AG09309 (cell line): ENCODE measurements at regions not wholly inside any gene's neighbourhood (a gene's known extent, or its start where the extent isn't known, plus 50 kb on each side); places are given as distances from the start of the nearest gene placed in this dataset.

ENCODE experiments used
- DNase-seq: peaks from one replicate; pipeline ENCODE4 v3.0.0-alpha.2; 2010; ENCODE audit warnings: low read depth
- H3K4me3 ChIP-seq: 2 replicates; pipeline ENCODE4 v1.5.1; 2011; ENCODE audit warnings: mild to moderate bottlenecking, low read depth, low read length, moderate library complexity; ENCODE audit not compliant: control insufficient read depth
- TF ChIP-seq, protein P1 (sequence below): IDR thresholded peaks from 2 replicates; pipeline ENCODE4 v1.5.1; 2011; ENCODE audit warnings: mild to moderate bottlenecking, low read depth, low read length, inconsistent platforms; ENCODE audit not compliant: insufficient read depth, control insufficient read depth; ENCODE audit errors: missing control alignments

DNA sequence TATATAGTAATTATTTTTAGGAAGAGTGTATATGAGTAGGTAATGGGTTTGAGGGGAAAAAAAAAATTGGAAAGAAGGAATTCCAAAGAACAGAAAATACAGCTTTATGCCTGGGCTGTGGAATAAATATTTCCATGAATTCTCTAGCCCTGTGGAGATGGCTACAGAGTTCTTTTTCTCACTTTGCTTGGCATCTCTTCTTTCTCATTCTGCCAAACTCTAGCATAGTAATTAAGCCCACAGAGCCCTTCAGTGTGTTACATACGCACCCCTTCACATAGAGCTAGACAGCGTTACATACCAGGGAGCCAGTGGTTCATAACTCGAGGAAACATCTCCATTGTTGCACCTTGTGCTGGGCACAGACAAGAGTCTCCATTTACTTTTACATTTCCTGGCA, 621.1 kb downstream of the CDH8 start:
- TF ChIP-seq, protein P1, sequence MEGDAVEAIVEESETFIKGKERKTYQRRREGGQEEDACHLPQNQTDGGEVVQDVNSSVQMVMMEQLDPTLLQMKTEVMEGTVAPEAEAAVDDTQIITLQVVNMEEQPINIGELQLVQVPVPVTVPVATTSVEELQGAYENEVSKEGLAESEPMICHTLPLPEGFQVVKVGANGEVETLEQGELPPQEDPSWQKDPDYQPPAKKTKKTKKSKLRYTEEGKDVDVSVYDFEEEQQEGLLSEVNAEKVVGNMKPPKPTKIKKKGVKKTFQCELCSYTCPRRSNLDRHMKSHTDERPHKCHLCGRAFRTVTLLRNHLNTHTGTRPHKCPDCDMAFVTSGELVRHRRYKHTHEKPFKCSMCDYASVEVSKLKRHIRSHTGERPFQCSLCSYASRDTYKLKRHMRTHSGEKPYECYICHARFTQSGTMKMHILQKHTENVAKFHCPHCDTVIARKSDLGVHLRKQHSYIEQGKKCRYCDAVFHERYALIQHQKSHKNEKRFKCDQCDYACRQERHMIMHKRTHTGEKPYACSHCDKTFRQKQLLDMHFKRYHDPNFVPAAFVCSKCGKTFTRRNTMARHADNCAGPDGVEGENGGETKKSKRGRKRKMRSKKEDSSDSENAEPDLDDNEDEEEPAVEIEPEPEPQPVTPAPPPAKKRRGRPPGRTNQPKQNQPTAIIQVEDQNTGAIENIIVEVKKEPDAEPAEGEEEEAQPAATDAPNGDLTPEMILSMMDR, result no peak
- no peak for DNase-seq
- no peak overlapping the region for H3K4me3 ChIP-seq

DNA sequence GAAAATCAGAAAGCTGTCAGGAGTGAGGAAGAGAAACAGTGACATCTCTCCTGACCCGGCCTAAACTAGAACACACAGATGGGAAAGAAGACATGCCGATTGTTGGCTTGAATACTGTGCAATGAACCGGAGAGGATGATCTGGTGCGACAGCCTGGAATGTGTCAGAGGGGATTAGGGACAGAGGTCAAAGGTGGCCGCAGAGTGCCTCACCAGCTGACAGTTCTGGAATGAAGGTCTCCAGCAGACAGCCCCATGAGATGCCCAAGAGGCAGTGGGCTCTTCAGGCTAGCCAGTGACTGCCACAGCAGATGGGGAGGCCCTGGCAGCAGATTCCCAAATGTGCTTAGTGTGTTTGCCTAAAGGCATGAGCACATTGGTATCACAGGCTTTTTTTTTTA, 623.2 kb downstream of the CDH8 start:
- H3K4me3 ChIP-seq, result no peak overlapping the region
- no peak for DNase-seq
- TF ChIP-seq, protein P1, result no peak

DNA sequence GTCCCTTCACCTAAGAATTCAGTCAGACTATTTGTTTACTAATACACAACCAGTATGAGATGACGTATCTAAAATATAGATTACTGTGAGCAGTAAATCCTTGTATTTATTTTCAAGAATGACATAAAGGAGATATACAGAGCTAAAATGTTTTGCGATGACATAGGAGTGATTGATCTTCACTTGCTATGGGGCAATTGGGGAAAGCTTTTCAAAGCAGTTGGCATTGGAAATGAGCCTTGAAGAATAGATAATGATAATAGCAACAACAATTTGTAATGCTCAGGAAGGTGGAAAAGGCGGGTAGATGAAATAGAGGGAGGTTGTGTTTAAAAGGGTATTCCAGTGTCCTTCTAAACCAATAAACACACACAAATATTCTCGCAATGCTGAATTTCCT, 623.7 kb downstream of the CDH8 start:
- TF ChIP-seq, protein P1, result no peak
- no peak overlapping the region for H3K4me3 ChIP-seq
- DNase-seq, result no peak

DNA sequence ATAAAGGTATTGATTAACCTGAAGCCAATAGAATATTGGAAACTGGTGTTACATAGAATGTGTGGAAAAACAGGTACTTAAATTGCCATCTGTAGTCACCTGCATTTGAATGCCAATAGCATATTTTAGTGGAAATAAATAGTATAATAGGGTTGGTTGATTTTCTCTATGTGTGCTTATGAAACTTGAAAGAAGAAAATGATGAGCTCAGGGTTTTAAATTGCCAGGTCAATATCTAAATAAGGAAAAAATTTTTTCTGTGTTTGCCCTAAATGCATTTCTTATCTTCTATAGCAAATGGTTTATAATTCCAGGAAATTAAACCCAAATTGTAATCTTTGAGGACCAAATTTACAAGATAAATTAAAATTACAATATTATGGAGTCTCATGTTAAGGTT, 626.6 kb downstream of the CDH8 start:
- H3K4me3 ChIP-seq, result no peak overlapping the region
- TF ChIP-seq, protein P1, result no peak
- no peak for DNase-seq

DNA sequence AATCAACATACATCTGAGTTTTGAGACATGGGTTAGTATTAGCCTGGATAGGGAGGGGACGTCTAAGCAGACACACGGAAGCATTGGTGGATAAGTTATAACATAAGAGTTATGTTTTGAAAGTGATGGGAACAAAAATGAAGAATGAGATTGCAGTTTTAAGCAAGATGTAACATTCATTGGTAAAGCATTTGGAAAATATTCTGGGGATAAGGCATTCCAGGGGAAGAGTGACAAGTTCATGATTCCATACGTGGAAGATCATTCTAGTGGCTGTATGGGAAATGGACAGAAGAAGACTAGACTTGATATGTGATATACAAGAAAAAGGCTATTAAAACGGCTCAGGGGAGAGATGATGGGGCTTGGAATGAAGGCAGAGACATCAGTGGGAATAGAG, 632.9 kb downstream of the CDH8 start:
- TF ChIP-seq, protein P1, result no peak

DNA sequence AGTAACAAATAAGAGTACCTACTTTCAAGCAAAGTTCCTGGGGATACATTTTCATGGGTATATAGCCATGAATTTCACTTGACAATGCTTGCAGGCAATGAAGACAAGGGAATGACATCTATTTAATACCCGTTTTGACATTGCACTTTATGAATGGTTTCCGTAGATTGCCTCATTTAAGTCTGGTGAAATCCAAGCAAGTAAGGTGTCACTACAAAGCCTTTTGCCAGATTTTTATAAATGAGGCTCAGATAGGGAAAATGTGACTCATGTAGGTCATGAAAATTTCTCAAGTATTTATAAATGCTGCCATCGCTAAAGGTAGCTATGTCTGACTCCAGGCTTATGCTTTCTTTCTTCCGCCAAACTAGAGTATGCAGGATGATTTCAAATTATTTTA, 644.3 kb downstream of the CDH8 start:
- DNase-seq, result no peak
- TF ChIP-seq, protein P1, result no peak
- H3K4me3 ChIP-seq, result no peak overlapping the region

More for the DNA sequence above, 632.9 kb downstream of the CDH8 start:
- H3K4me3 ChIP-seq, result no peak overlapping the region
- DNase-seq, result no peak

DNA sequence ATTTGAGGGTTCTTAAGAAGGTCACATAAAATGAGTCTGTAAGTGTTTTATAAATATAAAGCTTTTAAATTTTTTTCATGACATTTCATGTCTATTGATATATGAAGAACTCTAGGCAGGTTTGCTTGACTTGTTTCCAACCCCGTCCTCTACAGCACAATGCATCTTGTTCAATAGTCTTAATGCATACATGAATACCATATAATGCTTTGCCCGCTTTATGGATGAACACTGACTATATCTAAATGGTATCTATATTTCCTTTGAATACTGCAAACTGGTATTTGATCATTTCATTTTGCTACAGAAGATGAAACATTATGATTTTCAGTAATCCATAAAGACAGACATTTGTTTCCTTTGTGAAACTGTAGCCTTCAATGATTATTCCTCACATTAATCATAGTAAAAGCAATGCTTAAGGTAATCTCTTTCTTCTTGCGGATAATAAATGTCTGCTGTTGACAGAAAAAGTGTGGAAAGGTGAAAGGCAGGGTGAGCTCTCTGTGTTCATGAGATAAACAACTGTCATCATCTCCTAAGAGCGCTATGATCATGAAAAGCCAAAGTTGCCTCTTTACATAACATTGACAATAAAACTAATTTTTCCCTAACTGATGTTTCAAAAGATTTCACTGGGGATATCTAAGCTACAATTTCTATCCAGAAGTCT, 645.1 kb downstream of the CDH8 start:
- no peak for DNase-seq
- TF ChIP-seq, protein P1, result no peak
- H3K4me3 ChIP-seq, result no peak overlapping the region
